ENCODE measurements at regions not wholly inside any gene's neighbourhood (a gene's known extent, or its start where the extent isn't known, plus 50 kb on each side); places are given as distances from the start of the nearest gene placed in this dataset.

DNA sequence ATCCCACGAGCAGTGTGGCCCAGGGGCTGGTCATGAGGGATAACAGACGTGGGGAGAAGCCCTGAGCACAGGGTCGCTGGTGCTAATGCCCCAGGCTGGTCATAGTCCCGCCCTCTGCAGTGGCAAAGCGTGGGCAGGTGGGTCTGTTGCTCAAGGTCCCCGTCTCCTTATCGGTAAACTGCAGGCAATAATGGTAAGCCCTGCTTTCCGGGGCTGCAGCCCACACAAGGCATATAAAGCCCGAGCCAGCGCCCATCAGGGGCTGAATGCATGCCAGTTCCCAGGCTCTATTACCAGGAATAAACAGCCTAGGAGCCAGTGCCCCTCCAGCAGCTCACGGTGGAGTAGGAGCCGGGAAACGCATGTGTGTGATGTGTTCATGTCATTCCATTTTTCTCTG, 261.0 kb downstream of the BRD1 start:
- no peaks in the 10 kb centered on the region for H3K4me1 Mint-ChIP-seq
- no peaks in the 10 kb centered on the region for H3K9me3 Mint-ChIP-seq
- no peaks in the 10 kb centered on the region for H3K36me3 Mint-ChIP-seq (ENCODE audit: low read depth)
- H3K27me3 Mint-ChIP-seq (ENCODE audit: low read depth), result peaks cover 6% of the 10 kb centered on the region
- H3K4me3 Mint-ChIP-seq, result no peak overlapping the region
- H3K27ac Mint-ChIP-seq, result no peak overlapping the region
- TF ChIP-seq, protein P1, sequence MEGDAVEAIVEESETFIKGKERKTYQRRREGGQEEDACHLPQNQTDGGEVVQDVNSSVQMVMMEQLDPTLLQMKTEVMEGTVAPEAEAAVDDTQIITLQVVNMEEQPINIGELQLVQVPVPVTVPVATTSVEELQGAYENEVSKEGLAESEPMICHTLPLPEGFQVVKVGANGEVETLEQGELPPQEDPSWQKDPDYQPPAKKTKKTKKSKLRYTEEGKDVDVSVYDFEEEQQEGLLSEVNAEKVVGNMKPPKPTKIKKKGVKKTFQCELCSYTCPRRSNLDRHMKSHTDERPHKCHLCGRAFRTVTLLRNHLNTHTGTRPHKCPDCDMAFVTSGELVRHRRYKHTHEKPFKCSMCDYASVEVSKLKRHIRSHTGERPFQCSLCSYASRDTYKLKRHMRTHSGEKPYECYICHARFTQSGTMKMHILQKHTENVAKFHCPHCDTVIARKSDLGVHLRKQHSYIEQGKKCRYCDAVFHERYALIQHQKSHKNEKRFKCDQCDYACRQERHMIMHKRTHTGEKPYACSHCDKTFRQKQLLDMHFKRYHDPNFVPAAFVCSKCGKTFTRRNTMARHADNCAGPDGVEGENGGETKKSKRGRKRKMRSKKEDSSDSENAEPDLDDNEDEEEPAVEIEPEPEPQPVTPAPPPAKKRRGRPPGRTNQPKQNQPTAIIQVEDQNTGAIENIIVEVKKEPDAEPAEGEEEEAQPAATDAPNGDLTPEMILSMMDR (IDR thresholded peaks at IDR 0.05; ENCODE audit: unreplicated experiment in 3 of 3), result no peak

DNA sequence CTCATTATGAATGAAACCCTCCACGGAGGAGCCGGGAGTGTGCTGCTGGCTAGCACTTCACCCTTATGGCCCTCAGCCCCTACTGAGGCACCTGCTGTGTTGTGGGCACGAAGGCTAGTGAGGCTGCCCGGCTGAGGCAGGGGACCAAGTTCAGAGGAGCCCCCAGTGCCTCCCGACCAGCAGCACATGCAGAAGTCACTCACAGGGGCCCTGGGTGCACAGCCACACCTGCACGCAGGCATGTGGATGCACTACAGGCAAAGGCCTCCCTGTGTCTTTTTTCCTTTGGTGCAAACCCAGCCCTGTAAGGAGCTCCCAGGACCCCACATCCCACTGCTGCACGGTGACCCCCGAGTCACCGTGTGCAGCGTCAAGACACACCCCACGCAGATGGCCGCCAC, 261.5 kb downstream of the BRD1 start:
- no peak overlapping the region for H3K4me3 Mint-ChIP-seq

DNA sequence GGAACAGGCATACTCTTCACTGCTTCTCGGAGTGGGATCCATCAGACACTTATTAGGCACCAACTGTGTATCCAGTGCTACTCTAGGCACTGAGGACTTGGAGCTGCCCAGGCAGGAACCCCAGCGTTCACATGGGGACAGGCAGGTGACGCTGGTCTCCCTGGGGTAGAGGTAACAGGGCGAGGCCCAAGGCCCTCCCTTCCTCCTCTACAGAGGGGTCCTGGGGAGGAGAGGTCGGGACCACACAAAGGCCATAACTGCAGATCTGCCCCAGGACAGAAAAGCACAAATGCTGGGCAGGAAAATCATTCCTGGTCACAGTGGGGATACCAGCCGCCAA, 262.2 kb downstream of the BRD1 start:
- no peaks in the 10 kb centered on the region for H3K9me3 Mint-ChIP-seq
- no peaks in the 10 kb centered on the region for H3K36me3 Mint-ChIP-seq (ENCODE audit: low read depth)
- no peak overlapping the region for H3K4me3 Mint-ChIP-seq
- TF ChIP-seq, protein P1 (IDR thresholded peaks at IDR 0.05; ENCODE audit: unreplicated experiment in 3 of 3), result no peak
- H3K4me1 Mint-ChIP-seq, result no peaks in the 10 kb centered on the region
- H3K27ac Mint-ChIP-seq, result no peak overlapping the region
- peaks cover 6% of the 10 kb centered on the region for H3K27me3 Mint-ChIP-seq (ENCODE audit: low read depth)

More for the DNA sequence above, 261.5 kb downstream of the BRD1 start:
- H3K36me3 Mint-ChIP-seq (ENCODE audit: low read depth), result no peaks in the 10 kb centered on the region
- TF ChIP-seq, protein P1 (IDR thresholded peaks at IDR 0.05; ENCODE audit: unreplicated experiment in 3 of 3), result no peak
- H3K27me3 Mint-ChIP-seq (ENCODE audit: low read depth), result peaks cover 6% of the 10 kb centered on the region
- H3K4me1 Mint-ChIP-seq, result no peaks in the 10 kb centered on the region
- H3K9me3 Mint-ChIP-seq, result no peaks in the 10 kb centered on the region
- no peak overlapping the region for H3K27ac Mint-ChIP-seq

DNA sequence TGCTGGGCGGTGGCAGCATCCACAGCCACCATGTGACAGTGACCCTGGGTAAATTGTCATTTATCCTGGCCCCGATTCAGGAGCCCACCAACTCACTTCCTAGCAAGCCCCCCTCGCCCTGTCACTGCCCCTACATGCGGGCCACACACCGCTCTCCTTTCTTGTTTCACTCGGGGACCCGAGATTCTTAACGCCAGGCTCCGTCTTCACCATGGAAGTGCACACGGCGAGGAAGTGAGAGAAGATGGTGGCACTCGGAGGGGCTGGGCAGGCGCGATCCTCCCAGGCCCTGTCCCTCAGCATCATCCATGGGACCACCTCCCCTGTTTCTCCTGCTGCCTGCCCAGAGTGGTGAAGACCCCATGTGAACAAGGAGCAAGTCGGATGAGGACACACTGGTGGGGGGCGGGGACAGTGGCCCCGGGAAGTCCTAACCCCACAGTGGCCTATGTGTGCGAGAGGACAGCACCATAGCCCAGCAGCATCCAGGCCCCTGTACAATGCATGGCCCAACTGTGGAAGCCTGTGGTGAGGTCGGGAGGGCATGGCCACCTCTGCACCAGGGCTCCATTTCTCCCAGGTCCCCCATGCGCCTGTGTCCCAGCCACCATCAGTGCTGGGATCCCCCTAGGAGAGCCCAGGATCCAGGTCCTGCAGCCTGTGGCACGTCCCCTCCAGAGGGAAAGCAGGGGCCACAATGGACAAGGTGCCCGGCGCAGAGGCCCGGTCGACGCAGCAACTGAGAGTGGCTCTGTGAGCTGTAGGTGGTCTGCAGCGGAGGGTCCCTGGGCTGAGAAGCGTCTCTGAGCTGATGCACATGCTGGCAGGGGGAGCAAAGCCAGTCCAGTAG, 262.8 kb downstream of the BRD1 start:
- H3K36me3 Mint-ChIP-seq (ENCODE audit: low read depth), result no peaks in the 10 kb centered on the region
- H3K4me1 Mint-ChIP-seq, result no peaks in the 10 kb centered on the region
- H3K27ac Mint-ChIP-seq, result no peak overlapping the region
- peaks cover 6% of the 10 kb centered on the region for H3K27me3 Mint-ChIP-seq (ENCODE audit: low read depth)
- no peak overlapping the region for H3K4me3 Mint-ChIP-seq
- TF ChIP-seq, protein P1 (IDR thresholded peaks at IDR 0.05; ENCODE audit: unreplicated experiment in 3 of 3), result no peak
- no peaks in the 10 kb centered on the region for H3K9me3 Mint-ChIP-seq

DNA sequence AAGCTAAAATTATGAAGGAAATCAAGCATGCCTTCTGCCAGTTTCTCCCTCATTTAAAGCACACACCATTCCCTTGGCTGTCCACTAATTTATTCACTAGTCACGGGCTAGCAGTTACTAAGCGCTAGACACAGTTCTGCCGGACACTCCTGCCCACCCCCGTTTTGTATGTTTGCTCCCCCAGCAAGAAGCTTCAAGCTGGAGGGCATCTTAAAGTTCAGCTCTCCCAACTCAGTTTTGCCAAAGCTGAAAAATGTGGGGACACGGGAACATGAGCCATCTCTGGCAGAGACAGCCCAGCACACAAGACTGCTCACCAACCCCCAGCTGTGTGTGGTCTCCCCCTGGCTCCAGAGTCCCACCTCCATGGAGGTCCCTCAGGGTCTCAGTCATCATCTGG, 263.6 kb downstream of the BRD1 start:
- no peak overlapping the region for H3K27ac Mint-ChIP-seq
- H3K4me3 Mint-ChIP-seq, result no peak overlapping the region
- H3K4me1 Mint-ChIP-seq, result no peaks in the 10 kb centered on the region

More for the DNA sequence above, 263.6 kb downstream of the BRD1 start:
- Mint-ChIP-seq H3K27me3 (ENCODE audit: low read depth) (peaks cover 6% of the 10 kb centered on the region), H3K36me3 (ENCODE audit: low read depth) (no peaks in the 10 kb centered on the region), H3K9me3 (no peaks in the 10 kb centered on the region)
- TF ChIP-seq, protein P1 (IDR thresholded peaks at IDR 0.05; ENCODE audit: unreplicated experiment in 3 of 3), result no peak

All from nephron (organoid).